GM21723 (cell line): ENCODE measurements at regions not wholly inside any gene's neighbourhood (a gene's known extent, or its start where the extent isn't known, plus 50 kb on each side); places are given as distances from the start of the nearest gene placed in this dataset.
"Not testable (repeated sequence)": the region's sequence is repeated elsewhere in the genome, so short reads cannot be mapped to it uniquely, and the experiment has no call there.

Experiments used
- ATAC-seq: cut with Tn5 transposase; IDR thresholded peaks from one replicate; pipeline ENCODE4 v1.9.1; 2021; ENCODE audit warnings: mild to moderate bottlenecking, moderate library complexity; ENCODE audit not compliant: unreplicated experiment

GRCh38 chr5:17034992-17035391 is 98.9 kb upstream of the MYO10 start:
- ATAC-seq: not testable (repeated sequence)

GRCh38 chr5:17037751-17038150 is 101.7 kb upstream of the MYO10 start:
- no peak for ATAC-seq

- ATAC-seq: no peak
Measured at GRCh38 chr5:17039170-17039569, 103.1 kb upstream of the MYO10 start.

- no peak for ATAC-seq
Measured at GRCh38 chr5:17042041-17042440, 106.0 kb upstream of the MYO10 start.

- no peak for ATAC-seq
Measured at GRCh38 chr5:17046320-17046719, 110.2 kb upstream of the MYO10 start.

GRCh38 chr5:17050236-17050635 is 114.1 kb upstream of the MYO10 start:
- ATAC-seq: no peak

- ATAC-seq: no peak
Measured at GRCh38 chr5:17054911-17055310, 118.8 kb upstream of the MYO10 start.

GRCh38 chr5:17056141-17056631 is 120.1 kb upstream of the MYO10 start:
- no peak for ATAC-seq

GRCh38 chr5:17058438-17058837 is 122.3 kb upstream of the MYO10 start:
- no peak for ATAC-seq

- ATAC-seq: no peak
Measured at GRCh38 chr5:17061973-17062470, 125.9 kb upstream of the MYO10 start.

- ATAC-seq: not testable (repeated sequence)
Measured at GRCh38 chr5:17062741-17063140, 126.7 kb upstream of the MYO10 start.

GRCh38 chr5:17064241-17064640 is 128.2 kb upstream of the MYO10 start:
- ATAC-seq: no peak

- ATAC-seq: no peak
Measured at GRCh38 chr5:17065458-17065857, 129.4 kb upstream of the MYO10 start.

GRCh38 chr5:17066026-17066425 is 129.9 kb upstream of the MYO10 start:
- ATAC-seq: not testable (repeated sequence)

- ATAC-seq: no peak
Measured at GRCh38 chr5:17067657-17068392, 131.7 kb upstream of the MYO10 start.

GRCh38 chr5:17069995-17070511 is 134.0 kb upstream of the MYO10 start:
- ATAC-seq: no peak

- ATAC-seq: no peak
Measured at GRCh38 chr5:17070647-17071046, 134.6 kb upstream of the MYO10 start.

GRCh38 chr5:17075236-17075635 is 139.1 kb upstream of the MYO10 start:
- ATAC-seq: no peak

- ATAC-seq: no peak
Measured at GRCh38 chr5:17076272-17076671, 140.2 kb upstream of the MYO10 start.

- ATAC-seq: no peak
Measured at GRCh38 chr5:17077440-17078233, 139.8 kb upstream of the BASP1 start.

- ATAC-seq: no peak
Measured at GRCh38 chr5:17079562-17079961, 137.9 kb upstream of the BASP1 start.

GRCh38 chr5:17080361-17080760 is 137.1 kb upstream of the BASP1 start:
- no peak for ATAC-seq
